ENCODE measurements at regions not wholly inside any gene's neighbourhood (a gene's known extent, or its start where the extent isn't known, plus 50 kb on each side); places are given as distances from the start of the nearest gene placed in this dataset.

GRCh38 chr4:162403932-162404331, 240.1 kb upstream of the FSTL5 start:
- Histone ChIP-seq H3K27me3 (ENCODE audit: control insufficient read depth, insufficient read depth, low read length) (no peaks in the 10 kb centered on the region), H3K4me3 (ENCODE audit: low read depth, low read length) (no peak overlapping the region), H3K27ac (ENCODE audit: low read depth, low read length) (no peak overlapping the region), H3K9me3 (ENCODE audit: control insufficient read depth, insufficient read depth, low read length) (peaks cover 13% of the 10 kb centered on the region)
- ChIA-PET CTCF (no interaction called here), POLR2A (no interaction called here)
- no peak for DNase-seq (ENCODE audit: low read depth, low spot score)
- TF ChIP-seq, protein P1, sequence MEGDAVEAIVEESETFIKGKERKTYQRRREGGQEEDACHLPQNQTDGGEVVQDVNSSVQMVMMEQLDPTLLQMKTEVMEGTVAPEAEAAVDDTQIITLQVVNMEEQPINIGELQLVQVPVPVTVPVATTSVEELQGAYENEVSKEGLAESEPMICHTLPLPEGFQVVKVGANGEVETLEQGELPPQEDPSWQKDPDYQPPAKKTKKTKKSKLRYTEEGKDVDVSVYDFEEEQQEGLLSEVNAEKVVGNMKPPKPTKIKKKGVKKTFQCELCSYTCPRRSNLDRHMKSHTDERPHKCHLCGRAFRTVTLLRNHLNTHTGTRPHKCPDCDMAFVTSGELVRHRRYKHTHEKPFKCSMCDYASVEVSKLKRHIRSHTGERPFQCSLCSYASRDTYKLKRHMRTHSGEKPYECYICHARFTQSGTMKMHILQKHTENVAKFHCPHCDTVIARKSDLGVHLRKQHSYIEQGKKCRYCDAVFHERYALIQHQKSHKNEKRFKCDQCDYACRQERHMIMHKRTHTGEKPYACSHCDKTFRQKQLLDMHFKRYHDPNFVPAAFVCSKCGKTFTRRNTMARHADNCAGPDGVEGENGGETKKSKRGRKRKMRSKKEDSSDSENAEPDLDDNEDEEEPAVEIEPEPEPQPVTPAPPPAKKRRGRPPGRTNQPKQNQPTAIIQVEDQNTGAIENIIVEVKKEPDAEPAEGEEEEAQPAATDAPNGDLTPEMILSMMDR (IDR thresholded peaks at IDR 0.05; ENCODE audit: low read depth, low read length) = no peak

DNA sequence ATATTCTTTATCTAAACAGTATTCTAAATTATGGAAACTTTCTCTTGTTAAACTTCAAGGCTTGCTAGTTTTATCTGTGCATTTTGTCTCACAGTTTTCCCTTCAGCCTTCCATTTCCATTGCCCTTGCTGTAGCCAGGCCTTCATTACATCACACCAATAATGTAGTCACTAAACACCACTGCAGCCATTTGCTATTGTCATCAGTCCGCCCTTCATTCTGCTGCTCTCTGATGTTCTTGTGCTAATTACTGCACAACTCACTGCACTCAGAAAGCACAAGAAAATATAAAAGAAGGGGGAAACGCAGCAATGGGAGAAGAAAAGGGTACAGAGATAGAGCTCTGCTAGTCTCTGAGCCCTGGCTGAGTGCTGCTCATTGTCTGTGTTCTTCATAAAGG, 239.6 kb upstream of the FSTL5 start:
- CTCF ChIA-PET = no interaction called here
- Histone ChIP-seq H3K4me3 (ENCODE audit: low read depth, low read length) (no peak overlapping the region), H3K9me3 (ENCODE audit: control insufficient read depth, insufficient read depth, low read length) (peaks cover 10% of the 10 kb centered on the region), H3K27ac (ENCODE audit: low read depth, low read length) (no peak overlapping the region), H3K27me3 (ENCODE audit: control insufficient read depth, insufficient read depth, low read length) (no peaks in the 10 kb centered on the region)
- TF ChIP-seq, protein P1 (IDR thresholded peaks at IDR 0.05; ENCODE audit: low read depth, low read length) = no peak
- no peak for DNase-seq (ENCODE audit: low read depth, low spot score)
- POLR2A ChIA-PET = no interaction called here

GRCh38 chr4:162401021-162401420, 237.2 kb upstream of the FSTL5 start:
- TF ChIP-seq, protein P1 (IDR thresholded peaks at IDR 0.05; ENCODE audit: low read depth, low read length) = no peak
- CTCF ChIA-PET = no interaction called here
- no peak for DNase-seq (ENCODE audit: low read depth, low spot score)
- POLR2A ChIA-PET = no interaction called here
- no peak overlapping the region for H3K27ac ChIP-seq (ENCODE audit: low read depth, low read length)
- peaks cover 6% of the 10 kb centered on the region; the same call in 1 of the 2 replicates for H3K9me3 ChIP-seq (ENCODE audit: control insufficient read depth, insufficient read depth, low read length)
- no peak overlapping the region for H3K4me3 ChIP-seq (ENCODE audit: low read depth, low read length)
- no peaks in the 10 kb centered on the region for H3K27me3 ChIP-seq (ENCODE audit: control insufficient read depth, insufficient read depth, low read length)

DNA sequence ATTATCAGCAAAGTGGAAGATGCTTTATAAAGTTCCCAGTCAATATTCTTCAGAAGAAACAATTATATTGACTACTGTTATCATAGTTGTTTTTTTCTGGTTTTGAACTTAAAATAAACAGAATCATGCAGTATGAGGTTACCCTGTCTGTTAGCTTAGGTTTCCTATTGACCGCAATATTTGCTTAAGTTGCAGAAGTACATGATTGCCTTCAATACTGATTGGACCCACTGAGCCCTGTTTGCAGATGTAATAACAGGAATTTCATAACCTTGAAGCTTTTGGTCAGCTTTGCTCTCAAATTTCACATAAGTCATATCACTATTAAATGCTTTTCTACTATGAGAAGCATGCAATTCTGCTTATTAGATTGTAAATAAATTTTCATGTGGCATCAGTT, 229.1 kb upstream of the FSTL5 start:
- H3K9me3 ChIP-seq (ENCODE audit: control insufficient read depth, insufficient read depth, low read length) = peaks cover 9% of the 10 kb centered on the region; the same call in 1 of the 2 replicates
- no peaks in the 10 kb centered on the region for H3K27me3 ChIP-seq (ENCODE audit: control insufficient read depth, insufficient read depth, low read length)
- no peak for DNase-seq (ENCODE audit: low read depth, low spot score)
- TF ChIP-seq, protein P1 (IDR thresholded peaks at IDR 0.05; ENCODE audit: low read depth, low read length) = no peak
- no peak overlapping the region for H3K4me3 ChIP-seq (ENCODE audit: low read depth, low read length)
- POLR2A ChIA-PET = no interaction called here
- no peak overlapping the region for H3K27ac ChIP-seq (ENCODE audit: low read depth, low read length)
- CTCF ChIA-PET = no interaction called here

GRCh38 chr4:162366146-162366545, 202.3 kb upstream of the FSTL5 start:
- Histone ChIP-seq H3K9me3 (ENCODE audit: control insufficient read depth, insufficient read depth, low read length) (no peaks in the 10 kb centered on the region; the same call in 1 of the 2 replicates), H3K4me3 (ENCODE audit: low read depth, low read length) (no peak overlapping the region), H3K27me3 (ENCODE audit: control insufficient read depth, insufficient read depth, low read length) (no peaks in the 10 kb centered on the region), H3K27ac (ENCODE audit: low read depth, low read length) (no peak overlapping the region)
- TF ChIP-seq, protein P1 (IDR thresholded peaks at IDR 0.05; ENCODE audit: low read depth, low read length) = no peak
- CTCF ChIA-PET = no interaction called here
- POLR2A ChIA-PET = no interaction called here
- DNase-seq (ENCODE audit: low read depth, low spot score) = no peak

All from AG04450 (cell line).